IPS-15b (cell line): ENCODE measurements at regions not wholly inside any gene's neighbourhood (a gene's known extent, or its start where the extent isn't known, plus 50 kb on each side); places are given as distances from the start of the nearest gene placed in this dataset.
"Not testable (repeated sequence)": the region's sequence is repeated elsewhere in the genome, so short reads cannot be mapped to it uniquely, and the experiment has no call there.

Source experiments
- H3K27me3 ChIP-seq: one replicate; pipeline ENCODE4 v1.6.1; 2013; ENCODE audit warnings: low read length; ENCODE audit not compliant: control insufficient read depth, insufficient read depth
- H3K36me3 ChIP-seq: one replicate; pipeline ENCODE4 v1.6.1; 2013; ENCODE audit warnings: low read length; ENCODE audit not compliant: control insufficient read depth, insufficient read depth
- H3K4me1 ChIP-seq: one replicate; pipeline ENCODE4 v1.6.1; 2013; ENCODE audit warnings: mild to moderate bottlenecking, low read length; ENCODE audit not compliant: control insufficient read depth, insufficient read depth
- H3K4me3 ChIP-seq: one replicate; pipeline ENCODE4 v1.5.1; 2013; ENCODE audit warnings: low read depth, low read length
- H3K9ac ChIP-seq: one replicate; pipeline ENCODE4 v1.6.1; 2013; ENCODE audit warnings: low read depth, mild to moderate bottlenecking, low read length
- H3K9me3 ChIP-seq: one replicate; pipeline ENCODE4 v1.6.1; 2013; ENCODE audit warnings: mild to moderate bottlenecking, low read length; ENCODE audit not compliant: control insufficient read depth, insufficient read depth

DNA sequence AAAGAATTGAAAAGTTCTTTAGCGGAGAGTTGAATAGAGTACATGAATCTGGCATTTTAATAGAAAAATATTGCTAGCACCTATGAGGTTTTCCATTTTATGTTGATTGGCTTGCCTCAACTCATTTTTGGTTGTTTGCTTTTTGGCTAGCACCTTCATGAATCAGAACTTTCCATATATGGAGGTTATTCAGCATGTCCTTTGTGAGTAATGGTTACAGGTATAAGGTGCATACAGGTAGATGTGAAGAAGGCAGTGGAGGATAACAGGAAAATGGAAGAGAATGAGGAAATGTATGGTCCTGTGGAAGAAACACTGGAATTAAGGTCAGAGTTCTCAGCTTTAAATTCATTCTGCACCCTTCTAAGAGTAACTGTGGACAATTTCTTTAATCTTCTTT, 98.1 kb upstream of the GBE1 start:
- Histone ChIP-seq H3K27me3 (no peaks in the 10 kb centered on the region), H3K9me3 (no peaks in the 10 kb centered on the region), H3K9ac (no peak overlapping the region), H3K4me3 (no peak overlapping the region), H3K4me1 (peaks cover 2% of the 10 kb centered on the region), H3K36me3 (no peaks in the 10 kb centered on the region)

- Histone ChIP-seq H3K4me1 (no peaks in the 10 kb centered on the region), H3K4me3 (no peak overlapping the region), H3K9me3 (no peaks in the 10 kb centered on the region), H3K9ac (no peak overlapping the region), H3K36me3 (no peaks in the 10 kb centered on the region), H3K27me3 (no peaks in the 10 kb centered on the region)
These were observed 92.0 kb upstream of the GBE1 start for GRCh38 chr3:81853431-81853830.

DNA sequence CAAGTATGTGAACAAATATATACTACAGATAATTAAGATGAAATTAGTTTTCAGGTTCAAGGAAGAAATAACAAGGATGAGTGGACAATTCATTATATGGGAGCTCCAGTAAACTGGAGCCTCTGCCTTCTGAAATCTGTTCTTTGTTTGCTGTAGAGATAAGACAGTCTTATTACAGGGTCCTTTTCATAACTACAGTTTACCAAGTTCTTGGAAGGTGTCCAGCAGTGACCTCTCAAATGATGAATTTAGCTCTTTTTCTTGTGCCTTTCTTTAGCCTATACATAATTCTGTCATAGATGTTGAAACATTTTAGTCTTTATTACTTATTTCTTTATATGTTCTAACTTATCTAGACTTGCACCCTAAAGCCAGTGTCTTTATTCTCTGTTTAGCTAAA, 89.7 kb upstream of the GBE1 start:
- no peak overlapping the region for H3K4me3 ChIP-seq
- H3K4me1 ChIP-seq, result no peaks in the 10 kb centered on the region
- no peaks in the 10 kb centered on the region for H3K36me3 ChIP-seq
- H3K9me3 ChIP-seq, result no peaks in the 10 kb centered on the region
- H3K9ac ChIP-seq, result no peak overlapping the region
- no peaks in the 10 kb centered on the region for H3K27me3 ChIP-seq

- Histone ChIP-seq H3K9me3 (no peaks in the 10 kb centered on the region), H3K4me1 (no peaks in the 10 kb centered on the region), H3K4me3 (no peak overlapping the region), H3K9ac (no peak overlapping the region), H3K36me3 (no peaks in the 10 kb centered on the region), H3K27me3 (no peaks in the 10 kb centered on the region)
These were observed 85.5 kb upstream of the GBE1 start for GRCh38 chr3:81846988-81847387.

DNA sequence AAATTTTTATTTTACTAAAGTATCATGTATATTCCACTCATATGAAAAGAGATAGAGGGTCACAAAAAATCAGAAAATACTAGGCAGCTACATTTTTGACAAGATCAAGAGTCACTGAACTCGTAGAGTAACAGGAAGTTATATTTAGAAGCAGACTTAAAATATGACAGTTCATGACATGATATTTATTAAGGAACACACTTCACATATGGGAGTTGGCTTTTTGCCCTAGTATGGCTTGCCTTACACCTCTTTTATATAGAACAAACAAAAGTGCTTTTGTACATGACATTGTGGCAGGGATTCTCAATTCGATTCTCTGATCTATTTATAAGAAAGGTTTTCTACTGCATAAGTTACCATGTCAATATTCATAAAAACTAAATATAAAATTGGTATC, 80.1 kb upstream of the GBE1 start:
- no peaks in the 10 kb centered on the region for H3K27me3 ChIP-seq
- H3K9ac ChIP-seq, result no peak overlapping the region
- peaks cover 4% of the 10 kb centered on the region for H3K4me1 ChIP-seq
- no peaks in the 10 kb centered on the region for H3K36me3 ChIP-seq
- no peak overlapping the region for H3K4me3 ChIP-seq
- H3K9me3 ChIP-seq, result no peaks in the 10 kb centered on the region

DNA sequence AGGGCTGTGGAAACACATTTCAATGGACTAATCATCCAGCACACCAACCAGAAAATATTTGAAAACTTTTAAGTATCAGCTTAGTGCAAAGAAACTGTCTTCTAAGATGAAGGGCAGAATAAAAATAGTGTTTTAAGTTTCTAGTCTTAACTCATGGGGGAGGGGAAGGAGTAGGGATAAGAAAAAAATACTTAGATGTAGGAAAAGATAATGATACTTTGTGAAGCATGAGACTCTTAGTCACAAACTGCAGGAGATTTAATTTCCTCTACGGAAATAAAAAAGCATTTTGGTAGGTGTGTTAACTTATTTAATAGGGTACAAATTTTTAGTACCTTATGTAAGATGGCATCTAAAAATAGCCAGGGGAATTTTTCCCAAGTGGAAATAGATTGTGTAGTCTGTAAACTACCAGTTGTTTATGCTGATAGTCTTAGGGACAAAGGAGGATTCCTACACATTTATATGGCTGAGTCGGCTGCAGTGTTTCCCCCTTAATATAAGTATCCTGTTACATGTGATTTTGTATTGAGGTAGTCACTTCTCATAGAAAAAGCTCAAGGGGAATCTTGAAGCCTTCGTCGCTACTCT, 78.2 kb upstream of the GBE1 start:
- Histone ChIP-seq H3K4me3 (no peak overlapping the region), H3K27me3 (no peaks in the 10 kb centered on the region), H3K36me3 (no peaks in the 10 kb centered on the region), H3K4me1 (peaks cover 4% of the 10 kb centered on the region), H3K9me3 (no peaks in the 10 kb centered on the region), H3K9ac (no peak overlapping the region)

GRCh38 chr3:81838457-81838856, 77.0 kb upstream of the GBE1 start:
- H3K36me3 ChIP-seq, result no peaks in the 10 kb centered on the region
- H3K4me1 ChIP-seq, result peaks cover 4% of the 10 kb centered on the region

GRCh38 chr3:81837071-81837593, 75.7 kb upstream of the GBE1 start:
- no peaks in the 10 kb centered on the region for H3K36me3 ChIP-seq
- peaks cover 4% of the 10 kb centered on the region for H3K4me1 ChIP-seq
- H3K9me3 ChIP-seq, result no peaks in the 10 kb centered on the region
- H3K9ac ChIP-seq, result no peak overlapping the region
- H3K4me3 ChIP-seq, result no peak overlapping the region
- no peaks in the 10 kb centered on the region for H3K27me3 ChIP-seq

More at GRCh38 chr3:81838457-81838856, 77.0 kb upstream of the GBE1 start:
- no peaks in the 10 kb centered on the region for H3K9me3 ChIP-seq
- H3K27me3 ChIP-seq, result no peaks in the 10 kb centered on the region
- no peak overlapping the region for H3K4me3 ChIP-seq
- no peak overlapping the region for H3K9ac ChIP-seq

DNA sequence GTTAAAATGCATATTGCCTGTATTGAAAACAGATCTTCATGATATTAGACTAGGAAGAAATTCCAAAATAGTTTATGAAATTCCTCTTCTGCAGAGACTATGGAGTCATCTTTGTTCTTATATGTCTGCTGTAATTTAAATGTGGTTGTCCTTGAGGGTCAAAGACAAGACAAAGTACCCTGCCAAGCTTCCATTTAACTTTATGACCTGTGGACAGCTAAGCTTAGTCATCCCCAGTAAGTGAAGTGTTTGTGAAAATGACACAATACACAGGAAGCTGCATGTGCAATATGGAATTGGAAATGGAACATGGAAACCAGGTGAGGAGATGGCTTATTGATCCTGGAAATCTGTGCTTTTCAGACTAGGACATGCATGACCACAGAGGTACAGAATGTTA, 68.5 kb upstream of the GBE1 start:
- no peak overlapping the region for H3K9ac ChIP-seq
- H3K9me3 ChIP-seq, result no peaks in the 10 kb centered on the region
- H3K4me3 ChIP-seq, result no peak overlapping the region
- no peaks in the 10 kb centered on the region for H3K36me3 ChIP-seq
- H3K27me3 ChIP-seq, result no peaks in the 10 kb centered on the region
- no peaks in the 10 kb centered on the region for H3K4me1 ChIP-seq

GRCh38 chr3:81829272-81829671, 67.8 kb upstream of the GBE1 start:
- H3K9me3 ChIP-seq, H3K36me3 ChIP-seq, H3K4me3 ChIP-seq, H3K27me3 ChIP-seq, H3K9ac ChIP-seq, H3K4me1 ChIP-seq: not testable (repeated sequence)

DNA sequence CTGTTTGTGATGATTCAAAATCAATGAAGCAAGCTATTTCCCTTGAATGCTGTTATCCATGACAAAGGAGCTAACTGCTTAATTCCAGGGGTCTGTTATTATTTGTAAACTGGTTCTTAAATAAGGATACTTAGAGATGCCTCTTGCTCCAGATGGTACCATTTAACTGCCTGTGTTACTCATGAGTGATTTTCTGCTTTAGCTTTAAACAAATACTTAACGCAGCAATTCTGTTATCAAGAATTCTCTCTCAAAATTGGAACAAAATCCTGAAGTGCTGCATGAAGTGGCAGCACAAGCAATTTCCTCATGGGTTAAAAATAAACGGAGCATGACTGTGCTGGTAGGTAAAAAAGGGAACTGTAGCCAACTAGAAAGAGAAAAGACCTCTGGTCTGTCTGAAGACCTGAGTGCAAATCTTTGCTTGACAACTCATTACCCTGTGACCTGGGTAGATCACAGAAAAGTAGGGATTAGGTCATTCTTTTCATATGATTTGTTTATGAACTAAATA, 62.5 kb upstream of the GBE1 start:
- Histone ChIP-seq H3K27me3 (no peaks in the 10 kb centered on the region), H3K36me3 (no peaks in the 10 kb centered on the region), H3K9me3 (no peaks in the 10 kb centered on the region), H3K9ac (no peak overlapping the region), H3K4me3 (no peak overlapping the region), H3K4me1 (peaks cover 8% of the 10 kb centered on the region)

DNA sequence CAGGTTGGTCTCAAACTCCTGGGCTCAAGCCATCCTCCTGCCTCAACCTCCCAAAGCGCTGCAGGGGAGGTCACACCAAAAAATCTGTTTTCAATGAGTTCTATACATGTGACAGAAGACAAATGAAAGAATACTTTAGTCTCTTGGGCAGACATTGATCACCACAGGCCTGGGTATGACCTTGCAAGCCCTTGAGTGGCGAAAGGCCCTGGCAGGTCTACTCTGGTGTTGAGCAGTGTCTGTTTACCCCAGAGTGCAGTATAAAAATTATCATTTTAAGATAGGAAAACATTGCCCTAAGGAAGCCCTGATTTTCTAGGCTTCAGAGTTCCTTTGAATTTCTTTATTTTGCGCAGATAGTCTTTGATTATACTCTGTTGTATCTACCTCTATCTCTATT, 61.6 kb upstream of the GBE1 start:
- Histone ChIP-seq H3K9ac (no peak overlapping the region), H3K27me3 (no peaks in the 10 kb centered on the region), H3K4me3 (no peak overlapping the region)

More for the DNA sequence above, 61.6 kb upstream of the GBE1 start:
- H3K4me1 ChIP-seq, result peaks cover 8% of the 10 kb centered on the region
- H3K36me3 ChIP-seq, result no peaks in the 10 kb centered on the region
- H3K9me3 ChIP-seq, result no peaks in the 10 kb centered on the region
